IMR-90 (cell line): ENCODE measurements at regions not wholly inside any gene's neighbourhood (a gene's known extent, or its start where the extent isn't known, plus 50 kb on each side); places are given as distances from the start of the nearest gene placed in this dataset.

Source experiments
- ATAC-seq: fragments of 200-7000 bp; cut with Tn5 transposase; 2 replicates; pipeline ENCODE4 v1.9.1; 2020; ENCODE audit warnings: low read depth, mild to moderate bottlenecking, moderate library complexity
- BruUV-seq: library from RNA; stranded (reverse); fragments of 400-500 nt; replicated peaks from 2 replicates; lab custom pipeline; 2021; lab: Mats Ljungman, UMichigan
- CTCF ChIA-PET: fragments of 300-600 bp; formaldehyde crosslinking; extraction: SDS; loops from one replicate; lab custom pipeline; 2021; ENCODE audit warnings: antibody characterized with exemption; lab: Yijun Ruan, JAX
- POLR2A ChIA-PET: fragments of 300-600 bp; sonication (Branson Sonifier 250); formaldehyde crosslinking; loops from one replicate; lab custom pipeline; 2022; ENCODE audit warnings: antibody characterized with exemption; ENCODE audit not compliant: unreplicated experiment; lab: Charles Lee
- DNase-seq: peaks from one replicate; pipeline ENCODE4 v3.0.0; 2013
- H2AFZ ChIP-seq: replicated peaks from 2 replicates; pipeline ENCODE3; 2013; ENCODE audit warnings: low read length, mild to moderate bottlenecking; ENCODE audit not compliant: poor library complexity
- H2AK5ac ChIP-seq: 2 replicates; pipeline ENCODE4 v1.6.1; 2013; ENCODE audit warnings: low read depth, low read length, inconsistent platforms
- H2AK9ac ChIP-seq: replicated peaks from 2 replicates; pipeline ENCODE3; 2013; ENCODE audit warnings: mild to moderate bottlenecking, low read depth, low read length, moderate library complexity; ENCODE audit not compliant: poor library complexity
- H2BK120ac ChIP-seq: 2 replicates; pipeline ENCODE4 v1.6.1; 2013; ENCODE audit warnings: low read depth, low read length, inconsistent platforms
- H2BK15ac ChIP-seq: 3 replicates; pipeline ENCODE4 v1.6.1; 2013; ENCODE audit warnings: low read depth, low read length, inconsistent platforms
- H2BK20ac ChIP-seq: 2 replicates; pipeline ENCODE4 v1.6.1; 2013; ENCODE audit warnings: low read depth, mild to moderate bottlenecking, inconsistent platforms, low read length, moderate library complexity
- H2BK5ac ChIP-seq: 2 replicates; pipeline ENCODE4 v1.6.1; 2013; ENCODE audit warnings: mild to moderate bottlenecking, low read depth, low read length, inconsistent platforms; ENCODE audit not compliant: poor library complexity, severe bottlenecking
- H3K14ac ChIP-seq: replicated peaks from 2 replicates; pipeline ENCODE4 v1.6.1; 2013; ENCODE audit warnings: low read depth, low read length, inconsistent platforms
- H3K18ac ChIP-seq: 2 replicates; pipeline ENCODE4 v1.6.1; 2013; ENCODE audit warnings: low read depth, low read length, control low read depth
- H3K23ac ChIP-seq: 2 replicates; pipeline ENCODE4 v1.6.1; 2013; ENCODE audit warnings: low read depth, low read length, inconsistent platforms
- H3K27ac ChIP-seq: 2 replicates; pipeline ENCODE4 v1.5.1; 2013; ENCODE audit warnings: mild to moderate bottlenecking, control low read depth, low read length; ENCODE audit not compliant: insufficient read depth
- H3K27me3 ChIP-seq: 2 replicates; pipeline ENCODE4 v1.6.1; 2013; ENCODE audit warnings: low read length; ENCODE audit not compliant: control insufficient read depth, insufficient read depth
- H3K36me3 ChIP-seq: 2 replicates; pipeline ENCODE4 v1.6.1; 2013; ENCODE audit warnings: low read length, mixed read lengths; ENCODE audit not compliant: control insufficient read depth, insufficient read depth
- H3K4ac ChIP-seq: 2 replicates; pipeline ENCODE4 v1.6.1; 2013; ENCODE audit warnings: low read depth, low read length, inconsistent platforms
- H3K4me1 ChIP-seq: 2 replicates; pipeline ENCODE4 v1.6.1; 2013; ENCODE audit warnings: low read length, mixed read lengths; ENCODE audit not compliant: control insufficient read depth, insufficient read depth
- H3K4me2 ChIP-seq: 2 replicates; pipeline ENCODE4 v1.6.1; 2013; ENCODE audit warnings: low read depth, mild to moderate bottlenecking, control low read depth, low read length, moderate library complexity
- H3K4me3 ChIP-seq: 2 replicates; pipeline ENCODE4 v1.5.1; 2013; ENCODE audit warnings: low read depth, mild to moderate bottlenecking, control low read depth, low read length, moderate library complexity; ENCODE audit not compliant: insufficient read depth
- H3K56ac ChIP-seq: 2 replicates; pipeline ENCODE4 v1.6.1; 2013; ENCODE audit warnings: low read length, inconsistent platforms; ENCODE audit not compliant: insufficient read depth; ENCODE audit errors: extremely low read depth
- H3K79me1 ChIP-seq, 2 experiments: 2 replicates each; pipeline ENCODE4 v1.6.1; 2013; ENCODE audit warnings: low read length in 2 of 2, inconsistent platforms in 1 of 2, low read depth in 1 of 2
- H3K9ac ChIP-seq: 2 replicates; pipeline ENCODE4 v1.6.1; 2013; ENCODE audit warnings: low read depth, low read length, control low read depth
- H3K9me1 ChIP-seq: 2 replicates; pipeline ENCODE4 v1.6.1; 2013; ENCODE audit warnings: low read length, inconsistent platforms; ENCODE audit not compliant: insufficient read depth
- H3K9me3 ChIP-seq: 2 replicates; pipeline ENCODE4 v1.6.1; 2013; ENCODE audit warnings: low read length; ENCODE audit not compliant: control insufficient read depth, insufficient read depth
- H4K20me1 ChIP-seq: 2 replicates; pipeline ENCODE4 v1.6.1; 2013; ENCODE audit warnings: low read length, inconsistent platforms; ENCODE audit not compliant: insufficient read depth
- H4K5ac ChIP-seq: 2 replicates; pipeline ENCODE4 v1.6.1; 2013; ENCODE audit warnings: mild to moderate bottlenecking, low read depth, low read length, control low read depth
- H4K8ac ChIP-seq, 2 experiments: 2 replicates each; pipeline ENCODE4 v1.6.1; 2013; ENCODE audit warnings: low read depth in 2 of 2, low read length in 2 of 2, control low read depth in 1 of 2, inconsistent platforms in 1 of 2
- H4K91ac ChIP-seq: 2 replicates; pipeline ENCODE4 v1.6.1; 2013; ENCODE audit warnings: low read depth, low read length, inconsistent platforms; ENCODE audit not compliant: insufficient read depth
- CHD1 ChIP-seq: IDR thresholded peaks from 2 replicates; pipeline ENCODE4 v1.6.1; 2012; ENCODE audit warnings: low read depth, low read length, improper control_type of control experiment
- ELK1 ChIP-seq: fragments of 150-350 bp; IDR thresholded peaks from 2 replicates; pipeline ENCODE4 v1.6.1; 2016; ENCODE audit warnings: low read depth, mild to moderate bottlenecking, low read length, moderate library complexity, borderline replicate concordance
- FOS ChIP-seq: fragments of 150-350 bp; IDR thresholded peaks from 2 replicates; pipeline ENCODE4 v1.6.1; 2016; ENCODE audit warnings: low read depth, low read length
- MAFK ChIP-seq: IDR thresholded peaks from 2 replicates; pipeline ENCODE4 v1.6.1; 2012; ENCODE audit warnings: low read depth, low read length, improper control_type of control experiment
- MAZ ChIP-seq: IDR thresholded peaks from 2 replicates; pipeline ENCODE4 v1.6.1; 2012; ENCODE audit warnings: low read depth, mild to moderate bottlenecking, low read length, improper control_type of control experiment, moderate library complexity, borderline replicate concordance
- MXI1 ChIP-seq: IDR thresholded peaks from 2 replicates; pipeline ENCODE4 v1.6.1; 2012; ENCODE audit warnings: low read depth, mild to moderate bottlenecking, low read length, moderate library complexity, borderline replicate concordance
- NFE2L2 ChIP-seq: fragments of 150-350 bp; IDR thresholded peaks from 2 replicates; pipeline ENCODE4 v1.6.1; 2016; ENCODE audit warnings: low read depth, mild to moderate bottlenecking, low read length
- POLR2A ChIP-seq: IDR thresholded peaks from 2 replicates; pipeline ENCODE4 v1.6.1; 2012; ENCODE audit warnings: mild to moderate bottlenecking, low read depth, low read length
- RAD21 ChIP-seq: IDR thresholded peaks from 2 replicates; pipeline ENCODE4 v1.6.1; 2012; ENCODE audit warnings: low read length, improper control_type of control experiment
- RFX5 ChIP-seq: IDR thresholded peaks from 2 replicates; pipeline ENCODE4 v1.8.0; 2012; ENCODE audit warnings: low read depth, mild to moderate bottlenecking, low read length, moderate library complexity
- SMC3 ChIP-seq: fragments of 150-350 bp; IDR thresholded peaks from 2 replicates; pipeline ENCODE4 v1.6.1; 2016; ENCODE audit warnings: low read depth, mild to moderate bottlenecking, antibody characterized with exemption, low read length, moderate library complexity
- WGBS, 2 experiments: methylation state at CpG; one replicate each; pipeline versions ENCODE4 v1.1.5 to v1.1.7; 2013; ENCODE audit warnings: missing lambda C conversion rate in 2 of 2; ENCODE audit not compliant: insufficient read length in 1 of 2; ENCODE audit errors: extremely low coverage in 2 of 2; 5-methylcytosine and 5-hydroxymethylcytosine counted together
- dilution Hi-C: fragments of 300-500 bp; cut with HindIII; formaldehyde crosslinking; loops from one replicate; pipeline ENCODE4 v1.14.3; 2018; ENCODE audit warnings: low sequenced_read_pairs; ENCODE audit not compliant: unreplicated experiment
- in situ Hi-C: fragments of 300-500 bp; cut with MboI; formaldehyde crosslinking; loops from 3 replicates; pipeline ENCODE4 v1.14.3; 2019; ENCODE audit warnings: low sequenced_read_pairs, inconsistent platforms, mixed read lengths
- intact Hi-C: fragments of 100-400 bp; cut with micrococcal nuclease; formaldehyde crosslinking; loops from 2 replicates; pipeline ENCODE4 v1.10.0; 2022

- no peak for ATAC-seq
Measured at GRCh38 chr10:123227706-123228105, 73.5 kb downstream of the BUB3 start.

More at GRCh38 chr10:123227706-123228105, 73.5 kb downstream of the BUB3 start:
- Histone ChIP-seq H3K56ac (no peak overlapping the region), H3K9me1 (no peaks in the 10 kb centered on the region), H3K23ac (no peak overlapping the region), H3K79me1 (no peaks in the 10 kb centered on the region), H2BK120ac (no peak overlapping the region), H3K27ac (no peak overlapping the region), H2BK20ac (no peak overlapping the region), H2AK5ac (no peak overlapping the region), H4K20me1 (no peaks in the 10 kb centered on the region), H3K14ac (no peak overlapping the region), H2BK5ac (no peak overlapping the region), H2AFZ (no peak overlapping the region), H3K4ac (no peak overlapping the region), H2AK9ac (no peak overlapping the region), H3K18ac (no peak overlapping the region), H3K27me3 (no peaks in the 10 kb centered on the region), H3K4me3 (no peak overlapping the region), H3K4me1 (no peaks in the 10 kb centered on the region), H3K36me3 (no peaks in the 10 kb centered on the region), H3K9me3 (no peaks in the 10 kb centered on the region), H4K5ac (no peak overlapping the region), H2BK15ac (no peak overlapping the region), H4K8ac (no peak overlapping the region), H3K4me2 (no peak overlapping the region), H3K9ac (no peak overlapping the region), H4K91ac (no peak overlapping the region)
- in situ Hi-C loops (no loop called here), intact Hi-C loops (no loop called here), dilution Hi-C loops (no loop called here)
- TF ChIP-seq MAZ: no peak
- TF ChIP-seq MXI1: no peak
- no peak for TF ChIP-seq RFX5
- no peak for TF ChIP-seq CHD1
- TF ChIP-seq RAD21: no peak
- TF ChIP-seq ELK1: no peak
- TF ChIP-seq MAFK: no peak
- no peak for TF ChIP-seq NFE2L2
- no peak for TF ChIP-seq SMC3
- no peak for TF ChIP-seq POLR2A
- TF ChIP-seq FOS: no peak
- WGBS, 2 experiments: no CpG with 5 or more reads among the region's 2 CpGs
- BruUV-seq: no TSS peak
- DNase-seq: no peak
- ChIA-PET CTCF (no interaction called here), POLR2A (no interaction called here)
